ENCODE measurements at regions not wholly inside any gene's neighbourhood (a gene's known extent, or its start where the extent isn't known, plus 50 kb on each side); places are given as distances from the start of the nearest gene placed in this dataset.

DNA sequence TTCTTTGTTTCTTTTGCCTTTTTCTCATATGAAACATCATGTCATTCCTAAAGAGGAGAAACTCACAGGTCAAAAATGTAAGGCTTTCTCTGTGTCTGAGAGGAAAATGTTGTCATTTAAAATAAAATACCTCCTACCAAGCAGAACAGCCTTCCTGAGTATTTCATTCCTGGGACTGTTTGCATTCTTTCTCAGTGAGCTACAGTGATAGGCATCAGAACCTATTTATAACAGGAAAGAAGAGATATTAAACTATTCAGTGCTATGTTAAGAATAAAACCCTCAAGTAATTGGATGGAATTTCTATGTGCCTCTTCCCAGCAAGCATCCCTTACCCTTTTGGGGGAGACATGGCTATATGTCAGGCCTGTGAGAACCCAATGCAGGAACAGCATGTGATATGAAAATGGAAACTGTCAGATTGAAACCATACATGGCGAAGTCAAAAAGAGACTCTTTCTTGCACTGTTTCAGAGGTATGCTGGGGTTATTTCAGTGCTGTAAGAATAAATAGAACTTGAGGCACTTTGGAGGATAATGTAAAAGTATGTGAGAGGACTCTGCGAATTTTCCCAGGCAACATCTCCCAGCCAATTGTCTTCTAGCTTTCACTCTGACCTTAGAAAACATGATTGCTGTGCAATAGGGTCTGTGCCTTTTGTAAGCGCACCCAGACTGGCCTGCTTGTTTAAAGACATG, 133.8 kb upstream of the CCN2 start:
- TF ChIP-seq IRF4 (IDR thresholded peaks at IDR 0.05; ENCODE audit: low read depth, low read length) (no peak), RAD21 (IDR thresholded peaks at IDR 0.05; ENCODE audit: insufficient read depth, low read depth, low read length) (no peak), ATF3 (IDR thresholded peaks at IDR 0.05; ENCODE audit: borderline replicate concordance, extremely low read depth, low read depth, low read length) (no peak), CTCF (IDR thresholded peaks at IDR 0.05 in 2 of 3, conservative IDR thresholded peaks at IDR 0.05 in 1 of 3; ENCODE audit: control insufficient read depth in 2 of 3, extremely low read depth in 1 of 3, insufficient read depth in 1 of 3, low read depth in 3 of 3, low read length in 3 of 3) (no peak), STAT1 (conservative IDR thresholded peaks at IDR 0.05) (no peak)

Data from GM12878 (cell line).